Lung microvascular endothelial cell (primary cell): ENCODE measurements at regions not wholly inside any gene's neighbourhood (a gene's known extent, or its start where the extent isn't known, plus 50 kb on each side); places are given as distances from the start of the nearest gene placed in this dataset.

ENCODE experiments used
- DNase-seq, 2 donors: peaks; one replicate each; pipeline versions ENCODE4 v3.0.0 to v3.0.0-alpha.2; 2010; ENCODE audit warnings: low read depth in 2 of 2

- DNase-seq: no peak
These were observed 367.8 kb upstream of the ANO5 start for GRCh38 chr11:21825127-21825526.

GRCh38 chr11:21838427-21838826, 354.5 kb upstream of the ANO5 start:
- no peak for DNase-seq

GRCh38 chr11:21839796-21840195, 353.1 kb upstream of the ANO5 start:
- DNase-seq: no peak

- DNase-seq: no peak
These were observed 331.6 kb upstream of the ANO5 start for GRCh38 chr11:21861314-21861713.

- DNase-seq: no peak
These were observed 327.3 kb upstream of the ANO5 start for GRCh38 chr11:21865541-21865940.

GRCh38 chr11:21866781-21867180, 326.1 kb upstream of the ANO5 start:
- DNase-seq: no peak

- no peak for DNase-seq
These were observed 315.7 kb upstream of the ANO5 start for GRCh38 chr11:21877151-21877550.

- DNase-seq: no peak
These were observed 309.5 kb upstream of the ANO5 start for GRCh38 chr11:21883354-21883753.

GRCh38 chr11:21888814-21889213, 304.1 kb upstream of the ANO5 start:
- no peak for DNase-seq

GRCh38 chr11:21892736-21893564, 299.9 kb upstream of the ANO5 start:
- no peak for DNase-seq

- DNase-seq: no peak
These were observed 299.4 kb upstream of the ANO5 start for GRCh38 chr11:21893565-21893867.

GRCh38 chr11:21894492-21894891, 298.4 kb upstream of the ANO5 start:
- no peak for DNase-seq

- no peak for DNase-seq
These were observed 297.2 kb upstream of the ANO5 start for GRCh38 chr11:21895686-21896085.

- no peak for DNase-seq
These were observed 296.7 kb upstream of the ANO5 start for GRCh38 chr11:21896216-21896615.

- no peak for DNase-seq
These were observed 295.9 kb upstream of the ANO5 start for GRCh38 chr11:21896746-21897602.

GRCh38 chr11:21897752-21898151, 295.1 kb upstream of the ANO5 start:
- no peak for DNase-seq

- DNase-seq: no peak
These were observed 284.7 kb upstream of the ANO5 start for GRCh38 chr11:21908211-21908610.

- no peak for DNase-seq
These were observed 283.7 kb upstream of the ANO5 start for GRCh38 chr11:21909145-21909544.

- DNase-seq: no peak
These were observed 281.8 kb upstream of the ANO5 start for GRCh38 chr11:21911061-21911460.

GRCh38 chr11:21912285-21912684, 280.6 kb upstream of the ANO5 start:
- no peak for DNase-seq

GRCh38 chr11:21921151-21921550, 271.7 kb upstream of the ANO5 start:
- DNase-seq: no peak

GRCh38 chr11:21924262-21924661, 268.6 kb upstream of the ANO5 start:
- no peak for DNase-seq

GRCh38 chr11:21927628-21928027, 265.3 kb upstream of the ANO5 start:
- DNase-seq: no peak
